A549 (cell line): ENCODE measurements at regions not wholly inside any gene's neighbourhood (a gene's known extent, or its start where the extent isn't known, plus 50 kb on each side); places are given as distances from the start of the nearest gene placed in this dataset.

Experiments
- ATAC-seq, 2 experiments: fragments of 200-7000 bp in 1 of 2; fragments of >200 bp in 1 of 2; cut with Nextera tagmentation in 1 of 2; cut with Tn5 transposase in 1 of 2; 3 replicates each; pipeline versions ENCODE4 v1.8.0 to v1.9.1; 2018 to 2020; ENCODE audit warnings: mild to moderate bottlenecking in 1 of 2, moderate library complexity in 1 of 2
- CTCF ChIA-PET: fragments of 300-600 bp; sonication (Branson Sonifier 250); formaldehyde crosslinking; extraction: SDS; loops from one replicate; lab custom pipeline; 2021; ENCODE audit warnings: antibody characterized with exemption, inconsistent platforms; lab: Yijun Ruan, JAX
- POLR2A ChIA-PET: fragments of 350-600 bp; formaldehyde crosslinking; extraction: SDS; loops from one replicate; lab custom pipeline; 2021; ENCODE audit warnings: antibody characterized with exemption, inconsistent platforms; lab: Yijun Ruan, JAX
- DNase-seq, 2 experiments: peaks; one replicate each; pipeline versions ENCODE4 v3.0.0 to v3.0.0-alpha.2; 2011 to 2016; ENCODE audit warnings: low read depth in 1 of 2, low spot score in 1 of 2
- FAIRE-seq: peaks from 2 replicates; lab custom pipeline; 2011; peaks lifted over from hg19 to GRCh38; lab: Jason Lieb, UNC
- H3K27ac ChIP-seq, 2 experiments: fragments of >200 bp; sonication (Bioruptor Twin); formaldehyde crosslinking; 3 replicates each; pipeline ENCODE4 v1.5.1; 2016 to 2017
- H3K4me1 ChIP-seq: fragments of >200 bp; sonication (Bioruptor Twin); formaldehyde crosslinking; 3 replicates; pipeline ENCODE4 v1.6.1; 2016
- H3K4me2 ChIP-seq: fragments of >200 bp; sonication (Bioruptor Twin); formaldehyde crosslinking; 3 replicates; pipeline ENCODE4 v1.6.1; 2016
- H3K4me3 ChIP-seq: fragments of >200 bp; sonication (Bioruptor Twin); formaldehyde crosslinking; 3 replicates; pipeline ENCODE4 v1.5.1; 2016
- H3K9me3 ChIP-seq: fragments of >200 bp; sonication (Bioruptor Twin); formaldehyde crosslinking; 3 replicates; pipeline ENCODE4 v1.6.1; 2016
- BHLHE40 ChIP-seq: IDR thresholded peaks from 2 replicates; pipeline ENCODE4 v1.6.1; 2012; ENCODE audit warnings: low read depth, low read length, inconsistent platforms
- CBX2 ChIP-seq: fragments of 200-600 bp; sonication (generic); IDR thresholded peaks from 2 replicates; pipeline ENCODE4 v1.6.1; 2016; ENCODE audit warnings: low read depth, mild to moderate bottlenecking, borderline replicate concordance
- CBX8 ChIP-seq: fragments of 200-600 bp; sonication (generic); IDR thresholded peaks from 2 replicates; pipeline ENCODE4 v1.6.1; 2016
- CHD2 ChIP-seq: fragments of 150-350 bp; IDR thresholded peaks from 2 replicates; pipeline ENCODE4 v1.6.1; 2014; ENCODE audit warnings: low read length; ENCODE audit not compliant: partially characterized antibody
- CHD4 ChIP-seq: fragments of 200-600 bp; sonication (generic); IDR thresholded peaks from 2 replicates; pipeline ENCODE4 v1.6.1; 2016; ENCODE audit warnings: antibody characterized with exemption, mild to moderate bottlenecking, borderline replicate concordance
- CTCF ChIP-seq: fragments of >200 bp; sonication (Bioruptor Twin); formaldehyde crosslinking; IDR thresholded peaks from 3 replicates; pipeline ENCODE4 v1.5.1; 2016
- FOXS1 ChIP-seq: fragments of 250-450 bp; sonication (Bioruptor Pico); IDR thresholded peaks from 2 replicates; pipeline ENCODE4 v1.5.0; 2020; ENCODE audit warnings: mild to moderate bottlenecking, moderate library complexity
- GATA3 ChIP-seq: IDR thresholded peaks from 2 replicates; pipeline ENCODE4 v1.6.1; 2012; ENCODE audit warnings: borderline replicate concordance
- HOXA7 ChIP-seq: fragments of 250-450 bp; sonication (Bioruptor Pico); IDR thresholded peaks from 2 replicates; pipeline ENCODE4 v1.5.0; 2020; ENCODE audit warnings: mild to moderate bottlenecking, moderate library complexity
- HOXB13 ChIP-seq: fragments of 250-450 bp; sonication (Bioruptor Pico); IDR thresholded peaks from 2 replicates; pipeline ENCODE4 v1.5.0; 2020; ENCODE audit warnings: low read depth, mild to moderate bottlenecking, moderate library complexity
- HOXB5 ChIP-seq: fragments of 250-450 bp; sonication (Bioruptor Pico); IDR thresholded peaks from 2 replicates; pipeline ENCODE4 v1.5.0; 2020; ENCODE audit warnings: mild to moderate bottlenecking, moderate library complexity
- JUNB ChIP-seq: fragments of >200 bp; sonication (Bioruptor Twin); formaldehyde crosslinking; IDR thresholded peaks from 2 replicates; pipeline ENCODE4 v1.6.1; 2016
- KDM5A ChIP-seq: fragments of 200-600 bp; sonication (generic); IDR thresholded peaks from 2 replicates; pipeline ENCODE4 v1.6.1; 2016; ENCODE audit warnings: antibody characterized with exemption, mild to moderate bottlenecking
- MAFK ChIP-seq: fragments of 450-650 bp; IDR thresholded peaks from 2 replicates; pipeline ENCODE4 v1.6.1; 2014; ENCODE audit not compliant: partially characterized antibody
- MYC ChIP-seq: IDR thresholded peaks from 2 replicates; pipeline ENCODE4 v1.6.1; 2012; ENCODE audit warnings: mild to moderate bottlenecking, inconsistent platforms, low read length, improper control_type of control experiment, borderline replicate concordance
- NFE2L2 ChIP-seq: fragments of 150-350 bp; conservative IDR thresholded peaks from 2 replicates; pipeline ENCODE4 v1.6.1; 2014; ENCODE audit warnings: low read length
- NPAS2 ChIP-seq: fragments of 250-450 bp; sonication (Bioruptor Pico); IDR thresholded peaks from 2 replicates; pipeline ENCODE4 v1.8.0; 2022; ENCODE audit warnings: mild to moderate bottlenecking, moderate library complexity, borderline replicate concordance
- POLR2A ChIP-seq: IDR thresholded peaks from 2 replicates; pipeline ENCODE4 v1.6.1; 2012; ENCODE audit warnings: mild to moderate bottlenecking, low read length
- RARB ChIP-seq: fragments of 250-450 bp; sonication (Bioruptor Pico); IDR thresholded peaks from 2 replicates; pipeline ENCODE4 v1.8.0; 2021; ENCODE audit warnings: mild to moderate bottlenecking, moderate library complexity
- RFX5 ChIP-seq: fragments of 450-650 bp; IDR thresholded peaks from 2 replicates; pipeline ENCODE4 v1.7.1; 2014; ENCODE audit warnings: antibody characterized with exemption, mild to moderate bottlenecking, moderate library complexity
- ZC3H11A ChIP-seq: fragments of 450-650 bp; IDR thresholded peaks from 2 replicates; pipeline ENCODE4 v1.6.1; 2014; ENCODE audit warnings: antibody characterized with exemption, mild to moderate bottlenecking
- ZSCAN20 ChIP-seq: fragments of 250-450 bp; sonication (Bioruptor Pico); IDR thresholded peaks from 2 replicates; pipeline ENCODE4 v1.8.0; 2022; ENCODE audit warnings: mild to moderate bottlenecking, moderate library complexity
- WGBS: methylation state at CpG from one replicate; pipeline ENCODE4 v1.1.6; 2017; ENCODE audit errors: missing lambda C conversion rate; 5-methylcytosine and 5-hydroxymethylcytosine counted together
- TF ChIP-seq, protein P1 (sequence below): fragments of 150-350 bp; IDR thresholded peaks from 2 replicates; pipeline ENCODE4 v1.6.1; 2014; ENCODE audit warnings: low read depth, mild to moderate bottlenecking, low read length
- TF ChIP-seq, protein P2 (sequence below): IDR thresholded peaks from 2 replicates; pipeline ENCODE4 v1.6.1; 2012
- TF ChIP-seq, protein P3 (sequence below): fragments of 200-600 bp; sonication (generic); IDR thresholded peaks from 2 replicates; pipeline ENCODE4 v1.6.1; 2016; ENCODE audit warnings: antibody characterized with exemption, mild to moderate bottlenecking, moderate library complexity

DNA sequence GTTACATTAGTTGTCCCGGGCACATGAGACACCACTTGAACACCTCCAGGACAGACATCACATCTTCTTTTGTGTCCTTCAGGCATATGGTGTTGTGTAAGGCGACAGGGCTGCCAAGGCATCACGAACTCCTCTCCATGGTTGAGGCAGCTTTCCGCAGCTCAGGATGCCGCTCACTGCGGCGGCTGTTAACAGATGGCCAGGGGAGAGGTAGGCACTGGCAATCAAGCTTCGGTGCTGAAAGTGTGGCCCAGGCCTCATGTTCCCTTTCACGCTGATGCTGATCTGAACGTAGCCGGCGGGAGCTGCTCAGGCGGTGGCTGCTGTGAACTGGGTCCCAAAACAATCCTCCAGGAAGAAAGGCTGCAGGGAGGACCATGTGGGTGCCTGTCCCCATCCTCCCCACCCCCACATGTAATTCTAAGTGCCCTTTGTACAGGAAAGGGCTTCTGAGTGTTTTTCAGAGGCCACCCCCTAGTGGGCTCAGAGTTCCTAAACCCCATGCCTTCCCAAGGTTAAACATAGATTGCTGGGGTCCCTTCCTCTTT lies 287.1 kb upstream of the AJAP1 start:
- Histone ChIP-seq H3K4me1 (no peaks in the 10 kb centered on the region), H3K4me3 (no peak overlapping the region), H3K4me2 (no peak overlapping the region), H3K9me3 (no peaks in the 10 kb centered on the region), H3K27ac (no peak overlapping the region)
- 62% methylated on average over 3 of the region's 13 CpGs for WGBS
- ChIA-PET CTCF (no interaction called here), POLR2A (no interaction called here)
- DNase-seq: no peak
- TF ChIP-seq MYC: no peak
- TF ChIP-seq JUNB: no peak
- TF ChIP-seq KDM5A: no peak
- TF ChIP-seq BHLHE40: no peak
- no peak for TF ChIP-seq FOXS1 (CRISPR knock-in tag)
- no peak for TF ChIP-seq RARB (CRISPR knock-in tag)
- TF ChIP-seq CTCF: no peak
- no peak for TF ChIP-seq CBX2
- no peak for TF ChIP-seq POLR2A
- TF ChIP-seq GATA3: no peak
- TF ChIP-seq, protein P1, sequence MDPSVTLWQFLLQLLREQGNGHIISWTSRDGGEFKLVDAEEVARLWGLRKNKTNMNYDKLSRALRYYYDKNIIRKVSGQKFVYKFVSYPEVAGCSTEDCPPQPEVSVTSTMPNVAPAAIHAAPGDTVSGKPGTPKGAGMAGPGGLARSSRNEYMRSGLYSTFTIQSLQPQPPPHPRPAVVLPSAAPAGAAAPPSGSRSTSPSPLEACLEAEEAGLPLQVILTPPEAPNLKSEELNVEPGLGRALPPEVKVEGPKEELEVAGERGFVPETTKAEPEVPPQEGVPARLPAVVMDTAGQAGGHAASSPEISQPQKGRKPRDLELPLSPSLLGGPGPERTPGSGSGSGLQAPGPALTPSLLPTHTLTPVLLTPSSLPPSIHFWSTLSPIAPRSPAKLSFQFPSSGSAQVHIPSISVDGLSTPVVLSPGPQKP: no peak
- TF ChIP-seq ZSCAN20: no peak
- no peak for TF ChIP-seq CHD2
- TF ChIP-seq HOXA7 (CRISPR knock-in tag): no peak
- TF ChIP-seq CBX8: no peak
- TF ChIP-seq, protein P2, sequence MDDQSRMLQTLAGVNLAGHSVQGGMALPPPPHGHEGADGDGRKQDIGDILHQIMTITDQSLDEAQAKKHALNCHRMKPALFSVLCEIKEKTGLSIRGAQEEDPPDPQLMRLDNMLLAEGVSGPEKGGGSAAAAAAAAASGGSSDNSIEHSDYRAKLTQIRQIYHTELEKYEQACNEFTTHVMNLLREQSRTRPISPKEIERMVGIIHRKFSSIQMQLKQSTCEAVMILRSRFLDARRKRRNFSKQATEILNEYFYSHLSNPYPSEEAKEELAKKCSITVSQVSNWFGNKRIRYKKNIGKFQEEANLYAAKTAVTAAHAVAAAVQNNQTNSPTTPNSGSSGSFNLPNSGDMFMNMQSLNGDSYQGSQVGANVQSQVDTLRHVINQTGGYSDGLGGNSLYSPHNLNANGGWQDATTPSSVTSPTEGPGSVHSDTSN: no peak
- FAIRE-seq: no peak
- ATAC-seq: no peak

DNA sequence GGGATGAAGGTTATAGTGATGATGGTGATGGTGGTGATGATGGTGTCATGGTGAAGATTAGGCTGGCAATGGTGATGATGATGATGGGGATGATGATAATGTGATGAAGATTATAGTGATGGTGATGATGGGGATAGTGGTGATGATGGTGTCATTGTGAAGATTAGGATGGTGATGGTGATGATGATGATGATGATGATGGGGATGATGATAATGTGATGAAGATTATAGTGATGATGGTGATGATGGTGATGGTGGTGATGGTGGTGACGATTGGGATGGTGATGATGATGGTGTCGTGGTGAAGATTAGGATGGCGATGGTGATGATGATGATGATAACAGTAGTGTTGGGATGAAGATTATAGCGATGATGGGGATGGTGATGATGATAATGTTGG lies 285.1 kb upstream of the AJAP1 start:
- no peak for DNase-seq
- no peaks in the 10 kb centered on the region for H3K4me1 ChIP-seq
- WGBS: 16% methylated on average over 4 of the region's 4 CpGs
- H3K4me3 ChIP-seq: no peak overlapping the region
- no peak overlapping the region for H3K27ac ChIP-seq
- H3K4me2 ChIP-seq: no peak overlapping the region
- ATAC-seq: no peak
- ChIA-PET CTCF (no interaction called here), POLR2A (no interaction called here)
- FAIRE-seq: no peak
- TF ChIP-seq MAFK: no peak
- TF ChIP-seq HOXB13 (CRISPR knock-in tag): no peak
- TF ChIP-seq, protein P3, sequence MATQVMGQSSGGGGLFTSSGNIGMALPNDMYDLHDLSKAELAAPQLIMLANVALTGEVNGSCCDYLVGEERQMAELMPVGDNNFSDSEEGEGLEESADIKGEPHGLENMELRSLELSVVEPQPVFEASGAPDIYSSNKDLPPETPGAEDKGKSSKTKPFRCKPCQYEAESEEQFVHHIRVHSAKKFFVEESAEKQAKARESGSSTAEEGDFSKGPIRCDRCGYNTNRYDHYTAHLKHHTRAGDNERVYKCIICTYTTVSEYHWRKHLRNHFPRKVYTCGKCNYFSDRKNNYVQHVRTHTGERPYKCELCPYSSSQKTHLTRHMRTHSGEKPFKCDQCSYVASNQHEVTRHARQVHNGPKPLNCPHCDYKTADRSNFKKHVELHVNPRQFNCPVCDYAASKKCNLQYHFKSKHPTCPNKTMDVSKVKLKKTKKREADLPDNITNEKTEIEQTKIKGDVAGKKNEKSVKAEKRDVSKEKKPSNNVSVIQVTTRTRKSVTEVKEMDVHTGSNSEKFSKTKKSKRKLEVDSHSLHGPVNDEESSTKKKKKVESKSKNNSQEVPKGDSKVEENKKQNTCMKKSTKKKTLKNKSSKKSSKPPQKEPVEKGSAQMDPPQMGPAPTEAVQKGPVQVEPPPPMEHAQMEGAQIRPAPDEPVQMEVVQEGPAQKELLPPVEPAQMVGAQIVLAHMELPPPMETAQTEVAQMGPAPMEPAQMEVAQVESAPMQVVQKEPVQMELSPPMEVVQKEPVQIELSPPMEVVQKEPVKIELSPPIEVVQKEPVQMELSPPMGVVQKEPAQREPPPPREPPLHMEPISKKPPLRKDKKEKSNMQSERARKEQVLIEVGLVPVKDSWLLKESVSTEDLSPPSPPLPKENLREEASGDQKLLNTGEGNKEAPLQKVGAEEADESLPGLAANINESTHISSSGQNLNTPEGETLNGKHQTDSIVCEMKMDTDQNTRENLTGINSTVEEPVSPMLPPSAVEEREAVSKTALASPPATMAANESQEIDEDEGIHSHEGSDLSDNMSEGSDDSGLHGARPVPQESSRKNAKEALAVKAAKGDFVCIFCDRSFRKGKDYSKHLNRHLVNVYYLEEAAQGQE: no peak
- no peak for TF ChIP-seq CBX8
- TF ChIP-seq RFX5: no peak
- TF ChIP-seq HOXB5 (CRISPR knock-in tag): no peak
- no peak for TF ChIP-seq NPAS2 (CRISPR knock-in tag)
- no peak for TF ChIP-seq ZC3H11A
- TF ChIP-seq NFE2L2: no peak
- TF ChIP-seq, protein P1: no peak
- no peak for TF ChIP-seq CHD4
- no peak for TF ChIP-seq CHD2
- no peaks in the 10 kb centered on the region for H3K9me3 ChIP-seq
